ENCODE measurements at regions not wholly inside any gene's neighbourhood (a gene's known extent, or its start where the extent isn't known, plus 50 kb on each side); places are given as distances from the start of the nearest gene placed in this dataset.

GRCh38 chr14:86104691-86105265 lies 574.8 kb downstream of the FLRT2 start:
- DNase-seq (ENCODE audit: low read depth) = no peak
- no peak overlapping the region for H3K4me3 ChIP-seq (ENCODE audit: low read depth, low read length)
- TF ChIP-seq, protein P1, sequence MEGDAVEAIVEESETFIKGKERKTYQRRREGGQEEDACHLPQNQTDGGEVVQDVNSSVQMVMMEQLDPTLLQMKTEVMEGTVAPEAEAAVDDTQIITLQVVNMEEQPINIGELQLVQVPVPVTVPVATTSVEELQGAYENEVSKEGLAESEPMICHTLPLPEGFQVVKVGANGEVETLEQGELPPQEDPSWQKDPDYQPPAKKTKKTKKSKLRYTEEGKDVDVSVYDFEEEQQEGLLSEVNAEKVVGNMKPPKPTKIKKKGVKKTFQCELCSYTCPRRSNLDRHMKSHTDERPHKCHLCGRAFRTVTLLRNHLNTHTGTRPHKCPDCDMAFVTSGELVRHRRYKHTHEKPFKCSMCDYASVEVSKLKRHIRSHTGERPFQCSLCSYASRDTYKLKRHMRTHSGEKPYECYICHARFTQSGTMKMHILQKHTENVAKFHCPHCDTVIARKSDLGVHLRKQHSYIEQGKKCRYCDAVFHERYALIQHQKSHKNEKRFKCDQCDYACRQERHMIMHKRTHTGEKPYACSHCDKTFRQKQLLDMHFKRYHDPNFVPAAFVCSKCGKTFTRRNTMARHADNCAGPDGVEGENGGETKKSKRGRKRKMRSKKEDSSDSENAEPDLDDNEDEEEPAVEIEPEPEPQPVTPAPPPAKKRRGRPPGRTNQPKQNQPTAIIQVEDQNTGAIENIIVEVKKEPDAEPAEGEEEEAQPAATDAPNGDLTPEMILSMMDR (IDR thresholded peaks at IDR 0.05; ENCODE audit: low read depth, low read length, missing control alignments) = no peak
- in situ Hi-C loops (cut with HindIII; ENCODE audit: low sequenced_read_pairs) = no loop called here

- H3K4me3 ChIP-seq (ENCODE audit: low read depth, low read length) = no peak overlapping the region
- no peak for DNase-seq (ENCODE audit: low read depth)
- TF ChIP-seq, protein P1 (IDR thresholded peaks at IDR 0.05; ENCODE audit: low read depth, low read length, missing control alignments) = no peak
- in situ Hi-C loops (cut with HindIII; ENCODE audit: low sequenced_read_pairs) = no loop called here
Measured at GRCh38 chr14:86094512-86094911, 564.6 kb downstream of the FLRT2 start.

DNA sequence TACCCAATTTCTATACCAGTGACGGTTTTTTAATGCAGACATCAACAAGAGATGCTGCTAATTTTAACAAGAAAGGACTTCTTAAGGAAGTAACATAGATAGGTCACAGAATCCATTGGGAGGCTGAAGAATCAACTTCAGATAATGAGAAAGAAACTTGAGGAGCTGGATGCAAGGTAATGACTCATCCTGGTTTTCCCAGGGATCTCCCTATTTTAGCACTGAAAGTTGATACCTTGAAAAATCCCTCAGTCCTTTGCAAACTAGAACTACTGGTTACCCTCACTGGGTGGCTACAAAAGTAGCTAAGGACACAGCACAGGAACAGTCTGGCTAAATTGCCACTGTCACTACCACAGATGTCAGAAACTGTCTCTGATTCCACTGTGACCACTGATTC lies 561.9 kb downstream of the FLRT2 start:
- no peak for DNase-seq (ENCODE audit: low read depth)
- in situ Hi-C loops (cut with HindIII; ENCODE audit: low sequenced_read_pairs) = no loop called here
- TF ChIP-seq, protein P1 (IDR thresholded peaks at IDR 0.05; ENCODE audit: low read depth, low read length, missing control alignments) = no peak
- H3K4me3 ChIP-seq (ENCODE audit: low read depth, low read length) = no peak overlapping the region

GRCh38 chr14:86088156-86088555 lies 558.2 kb downstream of the FLRT2 start:
- no peak for DNase-seq (ENCODE audit: low read depth)

DNA sequence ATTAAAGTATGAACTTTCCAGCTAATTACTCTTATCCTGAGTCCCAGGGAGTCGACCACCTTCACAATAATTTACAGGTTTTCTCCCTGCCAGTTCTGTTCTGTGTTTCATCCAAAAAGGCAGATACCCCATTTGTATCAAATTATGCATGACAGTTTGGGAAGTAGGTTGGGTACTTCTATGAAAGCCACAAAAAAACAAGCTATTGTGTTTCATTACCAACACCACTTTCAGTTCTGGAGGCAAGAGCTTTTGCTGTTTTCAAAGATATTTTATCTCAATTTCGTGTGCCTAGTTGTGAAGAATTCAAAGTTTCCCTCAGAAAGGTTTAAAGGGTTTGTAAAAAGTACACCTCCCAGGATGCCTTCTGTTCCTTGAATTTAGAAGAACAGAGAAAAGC lies 557.4 kb downstream of the FLRT2 start:
- DNase-seq (ENCODE audit: low read depth) = no peak
- in situ Hi-C loops (cut with HindIII; ENCODE audit: low sequenced_read_pairs) = no loop called here
- no peak overlapping the region for H3K4me3 ChIP-seq (ENCODE audit: low read depth, low read length)
- TF ChIP-seq, protein P1 (IDR thresholded peaks at IDR 0.05; ENCODE audit: low read depth, low read length, missing control alignments) = no peak

More at GRCh38 chr14:86088156-86088555, 558.2 kb downstream of the FLRT2 start:
- in situ Hi-C loops (cut with HindIII; ENCODE audit: low sequenced_read_pairs) = no loop called here
- H3K4me3 ChIP-seq (ENCODE audit: low read depth, low read length) = no peak overlapping the region
- TF ChIP-seq, protein P1 (IDR thresholded peaks at IDR 0.05; ENCODE audit: low read depth, low read length, missing control alignments) = no peak

GRCh38 chr14:86086962-86087361 lies 557.0 kb downstream of the FLRT2 start:
- no peak overlapping the region for H3K4me3 ChIP-seq (ENCODE audit: low read depth, low read length)
- no peak for DNase-seq (ENCODE audit: low read depth)
- in situ Hi-C loops (cut with HindIII; ENCODE audit: low sequenced_read_pairs) = no loop called here
- TF ChIP-seq, protein P1 (IDR thresholded peaks at IDR 0.05; ENCODE audit: low read depth, low read length, missing control alignments) = no peak

All from astrocyte of the cerebellum (primary cell).